GM12878 (cell line): ENCODE measurements at regions not wholly inside any gene's neighbourhood (a gene's known extent, or its start where the extent isn't known, plus 50 kb on each side); places are given as distances from the start of the nearest gene placed in this dataset.

Experiments
- ATAC-seq: fragments of 200-7000 bp; cut with Tn5 transposase; 3 replicates; pipeline ENCODE4 v1.9.1; 2020; ENCODE audit warnings: mild to moderate bottlenecking, moderate library complexity
- BruUV-seq: library from RNA; stranded (reverse); fragments of 400-500 nt; replicated peaks from 2 replicates; lab custom pipeline; 2021; lab: Mats Ljungman, UMichigan
- CTCF ChIA-PET: fragments of 300-600 bp; sonication (Branson Sonifier 250); formaldehyde crosslinking; extraction: SDS; loops from one replicate; lab custom pipeline; 2021; ENCODE audit warnings: inconsistent platforms; lab: Yijun Ruan, JAX
- POLR2A ChIA-PET: fragments of 350-600 bp; formaldehyde crosslinking; extraction: SDS; loops from one replicate; lab custom pipeline; 2021; ENCODE audit warnings: inconsistent platforms; lab: Charles Lee
- RAD21 ChIA-PET: fragments of 300-600 bp; sonication (Branson Sonifier 250); formaldehyde crosslinking; loops from one replicate; lab custom pipeline; 2023; ENCODE audit warnings: antibody characterized with exemption; ENCODE audit not compliant: unreplicated experiment; lab: Charles Lee
- SMC1A ChIA-PET: fragments of 300-600 bp; sonication (Branson Sonifier 250); formaldehyde crosslinking; loops from one replicate; lab custom pipeline; 2023; ENCODE audit not compliant: unreplicated experiment, uncharacterized antibody; lab: Charles Lee
- DNase-seq: peaks from one replicate; pipeline ENCODE4 v3.0.0-alpha.2; 2011; ENCODE audit warnings: low read depth, low spot score
- FAIRE-seq: peaks from 3 replicates; lab custom pipeline; 2011; peaks lifted over from hg19 to GRCh38; lab: Jason Lieb, UNC
- H2AFZ ChIP-seq: 2 replicates; pipeline ENCODE4 v1.6.0; 2011; ENCODE audit warnings: low read depth, low read length, control low read depth; ENCODE audit not compliant: control insufficient read depth
- H3K27ac ChIP-seq: 2 replicates; pipeline ENCODE4 v1.5.1; 2011; ENCODE audit warnings: control low read depth; ENCODE audit not compliant: control insufficient read depth, insufficient read depth
- H3K27me3 ChIP-seq, 2 experiments: replicated peaks in 1 of 2; 2 replicates each; pipeline versions ENCODE4 v1.6.0 to v1.6.1; 2011; ENCODE audit warnings: low read length in 1 of 2; ENCODE audit not compliant: control insufficient read depth in 2 of 2, insufficient read depth in 2 of 2
- H3K36me3 ChIP-seq, 2 experiments: 2 replicates each; pipeline ENCODE4 v1.5.1; 2011; ENCODE audit warnings: low read length in 1 of 2; ENCODE audit not compliant: control insufficient read depth in 2 of 2, insufficient read depth in 2 of 2
- H3K4me1 ChIP-seq: 2 replicates; pipeline ENCODE4 v1.6.1; 2011; ENCODE audit warnings: mild to moderate bottlenecking, low read length, moderate library complexity, mixed read lengths; ENCODE audit not compliant: control insufficient read depth, insufficient read depth
- H3K4me2 ChIP-seq: 2 replicates; pipeline ENCODE4 v1.6.0; 2011; ENCODE audit warnings: control low read depth; ENCODE audit not compliant: control insufficient read depth, insufficient read depth
- H3K4me3 ChIP-seq: fragments of 200-600 bp; sonication (generic); 2 replicates; pipeline ENCODE4 v1.5.1; 2016
- H3K79me2 ChIP-seq: 2 replicates; pipeline ENCODE4 v1.6.0; 2011; ENCODE audit warnings: low read length; ENCODE audit not compliant: control insufficient read depth, insufficient read depth
- H3K9ac ChIP-seq: 2 replicates; pipeline ENCODE4 v1.8.0; 2011; ENCODE audit warnings: low read length, control low read depth, mixed read lengths; ENCODE audit not compliant: control insufficient read depth, insufficient read depth
- H3K9me3 ChIP-seq: replicated peaks from 3 replicates; pipeline ENCODE4 v1.5.1; 2011; ENCODE audit warnings: mild to moderate bottlenecking, low read length; ENCODE audit not compliant: control insufficient read depth, insufficient read depth
- H4K20me1 ChIP-seq: 2 replicates; pipeline ENCODE4 v1.6.0; 2011; ENCODE audit not compliant: control insufficient read depth, insufficient read depth
- HDAC2 ChIP-seq: fragments of 200-600 bp; sonication (generic); IDR thresholded peaks from 2 replicates; pipeline ENCODE4 v1.6.1; 2017
- MXI1 ChIP-seq: fragments of 150-350 bp; IDR thresholded peaks from 2 replicates; pipeline ENCODE4 v1.6.1; 2011; ENCODE audit warnings: low read depth, mild to moderate bottlenecking, inconsistent platforms, low read length, improper control_type of control experiment
- NR2C1 ChIP-seq: fragments of 450-650 bp; IDR thresholded peaks from 2 replicates; pipeline ENCODE4 v1.6.1; 2017; ENCODE audit warnings: antibody characterized with exemption, mild to moderate bottlenecking, moderate library complexity
- NR2C2 ChIP-seq: IDR thresholded peaks from 2 replicates; pipeline ENCODE4 v1.6.1; 2011; ENCODE audit warnings: borderline replicate concordance, low read depth; ENCODE audit not compliant: control insufficient read depth, insufficient read length
- TCF7 ChIP-seq: IDR thresholded peaks from 2 replicates; pipeline ENCODE4 v1.6.1; 2014; ENCODE audit warnings: antibody characterized with exemption, borderline replicate concordance
- WGBS: methylation state at CpG from one replicate; pipeline ENCODE4 v1.1.6; 2016; ENCODE audit warnings: low lambda C conversion rate; ENCODE audit not compliant: insufficient replicate concordance, insufficient coverage; ENCODE audit errors: missing lambda C conversion rate; 5-methylcytosine and 5-hydroxymethylcytosine counted together
- in situ Hi-C: fragments of 300-500 bp; cut with MboI; formaldehyde crosslinking; loops from 9 replicates; pipeline ENCODE4 v1.14.3; 2018; ENCODE audit warnings: mixed read lengths
- intact Hi-C: fragments of 100-400 bp; cut with micrococcal nuclease; formaldehyde crosslinking; loops from one replicate; pipeline ENCODE4 v1.14.2; 2022; ENCODE audit not compliant: unreplicated experiment
- TF ChIP-seq, protein P1 (sequence below), 3 experiments: IDR thresholded peaks in 2 of 3; conservative IDR thresholded peaks in 1 of 3; 2 replicates each; pipeline ENCODE4 v1.5.1; 2011; ENCODE audit warnings: low read depth in 3 of 3, low read length in 3 of 3, mild to moderate bottlenecking in 3 of 3, control low read depth in 2 of 3, moderate library complexity in 2 of 3, inconsistent platforms in 1 of 3, mixed read lengths in 1 of 3; ENCODE audit not compliant: control insufficient read depth in 2 of 3, insufficient read depth in 1 of 3; ENCODE audit errors: extremely low read depth in 1 of 3
- TF ChIP-seq, protein P2 (sequence below): fragments of 450-650 bp; IDR thresholded peaks from 2 replicates; pipeline ENCODE4 v1.6.1; 2014; ENCODE audit warnings: mild to moderate bottlenecking
- TF ChIP-seq, protein P3 (sequence below): fragments of 450-650 bp; IDR thresholded peaks from 2 replicates; pipeline ENCODE4 v1.6.1; 2018; ENCODE audit warnings: borderline replicate concordance, mild to moderate bottlenecking; ENCODE audit not compliant: partially characterized antibody

DNA sequence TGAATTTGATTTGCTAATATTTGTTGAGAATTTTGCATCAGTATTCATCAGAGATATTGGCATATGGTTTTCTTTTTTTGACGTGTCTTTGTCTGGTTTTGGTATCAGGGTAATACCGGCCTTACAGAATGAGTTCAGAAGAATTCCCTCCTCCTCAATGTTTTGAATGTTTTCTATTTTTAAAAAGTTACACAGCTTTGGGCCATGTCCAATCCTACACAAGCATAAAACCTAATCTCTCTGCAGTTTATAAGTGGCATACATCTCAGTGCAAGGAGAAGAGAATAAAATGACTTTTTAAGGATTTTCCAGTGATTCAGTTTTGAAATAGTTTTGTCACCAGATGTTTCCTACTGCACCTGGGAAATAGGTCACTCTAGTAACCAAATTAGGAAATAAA, 185.5 kb downstream of the COL12A1 start:
- no peaks in the 10 kb centered on the region for H3K9me3 ChIP-seq
- no peaks in the 10 kb centered on the region for H3K36me3 ChIP-seq
- no peak overlapping the region for H2AFZ ChIP-seq
- POLR2A ChIA-PET: no interaction called here
- no TSS peak for BruUV-seq
- intact Hi-C loops: no loop called here
- DNase-seq (no peak), FAIRE-seq (no peak), ATAC-seq (no peak)
- SMC1A ChIA-PET: no interaction called here
- TF ChIP-seq NR2C2: no peak
- TF ChIP-seq HDAC2: no peak
- TF ChIP-seq, protein P1, sequence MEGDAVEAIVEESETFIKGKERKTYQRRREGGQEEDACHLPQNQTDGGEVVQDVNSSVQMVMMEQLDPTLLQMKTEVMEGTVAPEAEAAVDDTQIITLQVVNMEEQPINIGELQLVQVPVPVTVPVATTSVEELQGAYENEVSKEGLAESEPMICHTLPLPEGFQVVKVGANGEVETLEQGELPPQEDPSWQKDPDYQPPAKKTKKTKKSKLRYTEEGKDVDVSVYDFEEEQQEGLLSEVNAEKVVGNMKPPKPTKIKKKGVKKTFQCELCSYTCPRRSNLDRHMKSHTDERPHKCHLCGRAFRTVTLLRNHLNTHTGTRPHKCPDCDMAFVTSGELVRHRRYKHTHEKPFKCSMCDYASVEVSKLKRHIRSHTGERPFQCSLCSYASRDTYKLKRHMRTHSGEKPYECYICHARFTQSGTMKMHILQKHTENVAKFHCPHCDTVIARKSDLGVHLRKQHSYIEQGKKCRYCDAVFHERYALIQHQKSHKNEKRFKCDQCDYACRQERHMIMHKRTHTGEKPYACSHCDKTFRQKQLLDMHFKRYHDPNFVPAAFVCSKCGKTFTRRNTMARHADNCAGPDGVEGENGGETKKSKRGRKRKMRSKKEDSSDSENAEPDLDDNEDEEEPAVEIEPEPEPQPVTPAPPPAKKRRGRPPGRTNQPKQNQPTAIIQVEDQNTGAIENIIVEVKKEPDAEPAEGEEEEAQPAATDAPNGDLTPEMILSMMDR (IDR thresholded peaks at IDR 0.05 in 2 of 3, conservative IDR thresholded peaks at IDR 0.05 in 1 of 3; ENCODE audit: control insufficient read depth in 2 of 3, extremely low read depth in 1 of 3, insufficient read depth in 1 of 3, low read depth in 3 of 3, low read length in 3 of 3): no peak
- TF ChIP-seq, protein P2, sequence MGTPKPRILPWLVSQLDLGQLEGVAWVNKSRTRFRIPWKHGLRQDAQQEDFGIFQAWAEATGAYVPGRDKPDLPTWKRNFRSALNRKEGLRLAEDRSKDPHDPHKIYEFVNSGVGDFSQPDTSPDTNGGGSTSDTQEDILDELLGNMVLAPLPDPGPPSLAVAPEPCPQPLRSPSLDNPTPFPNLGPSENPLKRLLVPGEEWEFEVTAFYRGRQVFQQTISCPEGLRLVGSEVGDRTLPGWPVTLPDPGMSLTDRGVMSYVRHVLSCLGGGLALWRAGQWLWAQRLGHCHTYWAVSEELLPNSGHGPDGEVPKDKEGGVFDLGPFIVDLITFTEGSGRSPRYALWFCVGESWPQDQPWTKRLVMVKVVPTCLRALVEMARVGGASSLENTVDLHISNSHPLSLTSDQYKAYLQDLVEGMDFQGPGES: no peak
- TF ChIP-seq NR2C1: no peak
- no peak for TF ChIP-seq TCF7
- no peak for TF ChIP-seq MXI1
- TF ChIP-seq, protein P3, sequence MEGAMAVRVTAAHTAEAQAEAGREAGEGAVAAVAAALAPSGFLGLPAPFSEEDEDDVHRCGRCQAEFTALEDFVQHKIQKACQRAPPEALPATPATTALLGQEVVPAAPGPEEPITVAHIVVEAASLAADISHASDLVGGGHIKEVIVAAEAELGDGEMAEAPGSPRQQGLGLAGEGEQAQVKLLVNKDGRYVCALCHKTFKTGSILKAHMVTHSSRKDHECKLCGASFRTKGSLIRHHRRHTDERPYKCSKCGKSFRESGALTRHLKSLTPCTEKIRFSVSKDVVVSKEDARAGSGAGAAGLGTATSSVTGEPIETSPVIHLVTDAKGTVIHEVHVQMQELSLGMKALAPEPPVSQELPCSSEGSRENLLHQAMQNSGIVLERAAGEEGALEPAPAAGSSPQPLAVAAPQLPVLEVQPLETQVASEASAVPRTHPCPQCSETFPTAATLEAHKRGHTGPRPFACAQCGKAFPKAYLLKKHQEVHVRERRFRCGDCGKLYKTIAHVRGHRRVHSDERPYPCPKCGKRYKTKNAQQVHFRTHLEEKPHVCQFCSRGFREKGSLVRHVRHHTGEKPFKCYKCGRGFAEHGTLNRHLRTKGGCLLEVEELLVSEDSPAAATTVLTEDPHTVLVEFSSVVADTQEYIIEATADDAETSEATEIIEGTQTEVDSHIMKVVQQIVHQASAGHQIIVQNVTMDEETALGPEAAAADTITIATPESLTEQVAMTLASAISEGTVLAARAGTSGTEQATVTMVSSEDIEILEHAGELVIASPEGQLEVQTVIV: no peak
- CTCF ChIA-PET: no interaction called here
- no peaks in the 10 kb centered on the region for H3K27me3 ChIP-seq
- H3K4me2 ChIP-seq: no peak overlapping the region
- H3K9ac ChIP-seq: no peak overlapping the region
- H3K4me1 ChIP-seq: no peaks in the 10 kb centered on the region
- in situ Hi-C loops: no loop called here
- H3K27ac ChIP-seq: no peak overlapping the region
- no peaks in the 10 kb centered on the region for H3K79me2 ChIP-seq
- WGBS: 42% methylated on average over 2 of the region's 2 CpGs
- RAD21 ChIA-PET: no interaction called here
- H3K4me3 ChIP-seq: no peak overlapping the region
- H4K20me1 ChIP-seq: no peaks in the 10 kb centered on the region
